IMR-90 (cell line): ENCODE measurements at regions not wholly inside any gene's neighbourhood (a gene's known extent, or its start where the extent isn't known, plus 50 kb on each side); places are given as distances from the start of the nearest gene placed in this dataset.

Source experiments
- ATAC-seq: fragments of 200-7000 bp; cut with Tn5 transposase; 2 replicates; pipeline ENCODE4 v1.9.1; 2020; ENCODE audit warnings: low read depth, mild to moderate bottlenecking, moderate library complexity
- BruUV-seq: library from RNA; stranded (reverse); fragments of 400-500 nt; replicated peaks from 2 replicates; lab custom pipeline; 2021; lab: Mats Ljungman, UMichigan
- CTCF ChIA-PET: fragments of 300-600 bp; formaldehyde crosslinking; extraction: SDS; loops from one replicate; lab custom pipeline; 2021; ENCODE audit warnings: antibody characterized with exemption; lab: Yijun Ruan, JAX
- POLR2A ChIA-PET: fragments of 300-600 bp; sonication (Branson Sonifier 250); formaldehyde crosslinking; loops from one replicate; lab custom pipeline; 2022; ENCODE audit warnings: antibody characterized with exemption; ENCODE audit not compliant: unreplicated experiment; lab: Charles Lee
- DNase-seq: peaks from one replicate; pipeline ENCODE4 v3.0.0; 2013
- H2AFZ ChIP-seq: replicated peaks from 2 replicates; pipeline ENCODE3; 2013; ENCODE audit warnings: low read length, mild to moderate bottlenecking; ENCODE audit not compliant: poor library complexity
- H2AK5ac ChIP-seq: 2 replicates; pipeline ENCODE4 v1.6.1; 2013; ENCODE audit warnings: low read depth, low read length, inconsistent platforms
- H2AK9ac ChIP-seq: replicated peaks from 2 replicates; pipeline ENCODE3; 2013; ENCODE audit warnings: mild to moderate bottlenecking, low read depth, low read length, moderate library complexity; ENCODE audit not compliant: poor library complexity
- H2BK120ac ChIP-seq: 2 replicates; pipeline ENCODE4 v1.6.1; 2013; ENCODE audit warnings: low read depth, low read length, inconsistent platforms
- H2BK15ac ChIP-seq: 3 replicates; pipeline ENCODE4 v1.6.1; 2013; ENCODE audit warnings: low read depth, low read length, inconsistent platforms
- H2BK20ac ChIP-seq: 2 replicates; pipeline ENCODE4 v1.6.1; 2013; ENCODE audit warnings: low read depth, mild to moderate bottlenecking, inconsistent platforms, low read length, moderate library complexity
- H2BK5ac ChIP-seq: 2 replicates; pipeline ENCODE4 v1.6.1; 2013; ENCODE audit warnings: mild to moderate bottlenecking, low read depth, low read length, inconsistent platforms; ENCODE audit not compliant: poor library complexity, severe bottlenecking
- H3K14ac ChIP-seq: replicated peaks from 2 replicates; pipeline ENCODE4 v1.6.1; 2013; ENCODE audit warnings: low read depth, low read length, inconsistent platforms
- H3K18ac ChIP-seq: 2 replicates; pipeline ENCODE4 v1.6.1; 2013; ENCODE audit warnings: low read depth, low read length, control low read depth
- H3K23ac ChIP-seq: 2 replicates; pipeline ENCODE4 v1.6.1; 2013; ENCODE audit warnings: low read depth, low read length, inconsistent platforms
- H3K27ac ChIP-seq: 2 replicates; pipeline ENCODE4 v1.5.1; 2013; ENCODE audit warnings: mild to moderate bottlenecking, control low read depth, low read length; ENCODE audit not compliant: insufficient read depth
- H3K27me3 ChIP-seq: 2 replicates; pipeline ENCODE4 v1.6.1; 2013; ENCODE audit warnings: low read length; ENCODE audit not compliant: control insufficient read depth, insufficient read depth
- H3K36me3 ChIP-seq: 2 replicates; pipeline ENCODE4 v1.6.1; 2013; ENCODE audit warnings: low read length, mixed read lengths; ENCODE audit not compliant: control insufficient read depth, insufficient read depth
- H3K4ac ChIP-seq: 2 replicates; pipeline ENCODE4 v1.6.1; 2013; ENCODE audit warnings: low read depth, low read length, inconsistent platforms
- H3K4me1 ChIP-seq: 2 replicates; pipeline ENCODE4 v1.6.1; 2013; ENCODE audit warnings: low read length, mixed read lengths; ENCODE audit not compliant: control insufficient read depth, insufficient read depth
- H3K4me2 ChIP-seq: 2 replicates; pipeline ENCODE4 v1.6.1; 2013; ENCODE audit warnings: low read depth, mild to moderate bottlenecking, control low read depth, low read length, moderate library complexity
- H3K4me3 ChIP-seq: 2 replicates; pipeline ENCODE4 v1.5.1; 2013; ENCODE audit warnings: low read depth, mild to moderate bottlenecking, control low read depth, low read length, moderate library complexity; ENCODE audit not compliant: insufficient read depth
- H3K56ac ChIP-seq: 2 replicates; pipeline ENCODE4 v1.6.1; 2013; ENCODE audit warnings: low read length, inconsistent platforms; ENCODE audit not compliant: insufficient read depth; ENCODE audit errors: extremely low read depth
- H3K79me1 ChIP-seq, 2 experiments: 2 replicates each; pipeline ENCODE4 v1.6.1; 2013; ENCODE audit warnings: low read length in 2 of 2, inconsistent platforms in 1 of 2, low read depth in 1 of 2
- H3K9ac ChIP-seq: 2 replicates; pipeline ENCODE4 v1.6.1; 2013; ENCODE audit warnings: low read depth, low read length, control low read depth
- H3K9me1 ChIP-seq: 2 replicates; pipeline ENCODE4 v1.6.1; 2013; ENCODE audit warnings: low read length, inconsistent platforms; ENCODE audit not compliant: insufficient read depth
- H3K9me3 ChIP-seq: 2 replicates; pipeline ENCODE4 v1.6.1; 2013; ENCODE audit warnings: low read length; ENCODE audit not compliant: control insufficient read depth, insufficient read depth
- H4K20me1 ChIP-seq: 2 replicates; pipeline ENCODE4 v1.6.1; 2013; ENCODE audit warnings: low read length, inconsistent platforms; ENCODE audit not compliant: insufficient read depth
- H4K5ac ChIP-seq: 2 replicates; pipeline ENCODE4 v1.6.1; 2013; ENCODE audit warnings: mild to moderate bottlenecking, low read depth, low read length, control low read depth
- H4K8ac ChIP-seq, 2 experiments: 2 replicates each; pipeline ENCODE4 v1.6.1; 2013; ENCODE audit warnings: low read depth in 2 of 2, low read length in 2 of 2, control low read depth in 1 of 2, inconsistent platforms in 1 of 2
- H4K91ac ChIP-seq: 2 replicates; pipeline ENCODE4 v1.6.1; 2013; ENCODE audit warnings: low read depth, low read length, inconsistent platforms; ENCODE audit not compliant: insufficient read depth
- BHLHE40 ChIP-seq: fragments of 150-350 bp; IDR thresholded peaks from 2 replicates; pipeline ENCODE4 v1.6.1; 2016; ENCODE audit warnings: mild to moderate bottlenecking, low read depth, low read length
- CEBPB ChIP-seq: IDR thresholded peaks from 2 replicates; pipeline ENCODE4 v1.6.1; 2012; ENCODE audit warnings: low read depth, low read length, improper control_type of control experiment
- CHD1 ChIP-seq: IDR thresholded peaks from 2 replicates; pipeline ENCODE4 v1.6.1; 2012; ENCODE audit warnings: low read depth, low read length, improper control_type of control experiment
- CTCF ChIP-seq: conservative IDR thresholded peaks from 2 replicates; pipeline ENCODE4 v1.5.1; 2012; ENCODE audit warnings: mild to moderate bottlenecking, low read depth, low read length, improper control_type of control experiment
- ELK1 ChIP-seq: fragments of 150-350 bp; IDR thresholded peaks from 2 replicates; pipeline ENCODE4 v1.6.1; 2016; ENCODE audit warnings: low read depth, mild to moderate bottlenecking, low read length, moderate library complexity, borderline replicate concordance
- MAFK ChIP-seq: IDR thresholded peaks from 2 replicates; pipeline ENCODE4 v1.6.1; 2012; ENCODE audit warnings: low read depth, low read length, improper control_type of control experiment
- MAZ ChIP-seq: IDR thresholded peaks from 2 replicates; pipeline ENCODE4 v1.6.1; 2012; ENCODE audit warnings: low read depth, mild to moderate bottlenecking, low read length, improper control_type of control experiment, moderate library complexity, borderline replicate concordance
- MXI1 ChIP-seq: IDR thresholded peaks from 2 replicates; pipeline ENCODE4 v1.6.1; 2012; ENCODE audit warnings: low read depth, mild to moderate bottlenecking, low read length, moderate library complexity, borderline replicate concordance
- NFE2L2 ChIP-seq: fragments of 150-350 bp; IDR thresholded peaks from 2 replicates; pipeline ENCODE4 v1.6.1; 2016; ENCODE audit warnings: low read depth, mild to moderate bottlenecking, low read length
- POLR2A ChIP-seq: IDR thresholded peaks from 2 replicates; pipeline ENCODE4 v1.6.1; 2012; ENCODE audit warnings: mild to moderate bottlenecking, low read depth, low read length
- RAD21 ChIP-seq: IDR thresholded peaks from 2 replicates; pipeline ENCODE4 v1.6.1; 2012; ENCODE audit warnings: low read length, improper control_type of control experiment
- RCOR1 ChIP-seq: IDR thresholded peaks from 2 replicates; pipeline ENCODE4 v1.6.1; 2012; ENCODE audit warnings: mild to moderate bottlenecking, low read length, improper control_type of control experiment; ENCODE audit not compliant: insufficient replicate concordance
- SMC3 ChIP-seq: fragments of 150-350 bp; IDR thresholded peaks from 2 replicates; pipeline ENCODE4 v1.6.1; 2016; ENCODE audit warnings: low read depth, mild to moderate bottlenecking, antibody characterized with exemption, low read length, moderate library complexity
- USF2 ChIP-seq: fragments of 150-350 bp; IDR thresholded peaks from 2 replicates; pipeline ENCODE4 v1.6.1; 2017; ENCODE audit warnings: mild to moderate bottlenecking, antibody characterized with exemption, low read length, low read depth
- dilution Hi-C: fragments of 300-500 bp; cut with HindIII; formaldehyde crosslinking; loops from one replicate; pipeline ENCODE4 v1.14.3; 2018; ENCODE audit warnings: low sequenced_read_pairs; ENCODE audit not compliant: unreplicated experiment
- in situ Hi-C: fragments of 300-500 bp; cut with MboI; formaldehyde crosslinking; loops from 3 replicates; pipeline ENCODE4 v1.14.3; 2019; ENCODE audit warnings: low sequenced_read_pairs, inconsistent platforms, mixed read lengths
- intact Hi-C: fragments of 100-400 bp; cut with micrococcal nuclease; formaldehyde crosslinking; loops from 2 replicates; pipeline ENCODE4 v1.10.0; 2022

- no peak overlapping the region for H3K27ac ChIP-seq
- H2BK15ac ChIP-seq: no peak overlapping the region
- H3K9ac ChIP-seq: no peak overlapping the region
- DNase-seq: no peak
- no peak overlapping the region for H2AK5ac ChIP-seq
- H4K20me1 ChIP-seq: no peaks in the 10 kb centered on the region
- no peak overlapping the region for H3K23ac ChIP-seq
- H3K18ac ChIP-seq: no peak overlapping the region
- H3K56ac ChIP-seq: no peak overlapping the region
- no peaks in the 10 kb centered on the region for H3K4me1 ChIP-seq
- in situ Hi-C loops (no loop called here), intact Hi-C loops (no loop called here), dilution Hi-C loops (no loop called here)
- H3K4ac ChIP-seq: no peak overlapping the region
- CTCF ChIA-PET: no interaction called here
- H3K9me1 ChIP-seq: no peaks in the 10 kb centered on the region
- no TSS peak for BruUV-seq
- H2BK5ac ChIP-seq: no peak overlapping the region
- no peak overlapping the region for H4K91ac ChIP-seq
- H3K9me3 ChIP-seq: peaks cover 5% of the 10 kb centered on the region
- no peaks in the 10 kb centered on the region for H3K27me3 ChIP-seq
- H2BK20ac ChIP-seq: no peak overlapping the region
- TF ChIP-seq SMC3: no peak
- no peak for TF ChIP-seq CEBPB
- TF ChIP-seq MAFK: no peak
- no peak for TF ChIP-seq CHD1
- TF ChIP-seq MXI1: no peak
- TF ChIP-seq NFE2L2: no peak
- no peak for TF ChIP-seq POLR2A
- no peak for TF ChIP-seq RCOR1
- TF ChIP-seq USF2: no peak
- TF ChIP-seq MAZ: no peak
- no peak for TF ChIP-seq BHLHE40
- no peak for TF ChIP-seq CTCF
- no peak for TF ChIP-seq RAD21
- TF ChIP-seq ELK1: no peak
- H4K8ac ChIP-seq: no peak overlapping the region
- ATAC-seq: no peak
- H2BK120ac ChIP-seq: no peak overlapping the region
- no peak overlapping the region for H3K4me2 ChIP-seq
- H3K79me1 ChIP-seq: no peaks in the 10 kb centered on the region
- no peak overlapping the region for H4K5ac ChIP-seq
- H3K36me3 ChIP-seq: no peaks in the 10 kb centered on the region
- POLR2A ChIA-PET: no interaction called here
- no peak overlapping the region for H2AFZ ChIP-seq
- H2AK9ac ChIP-seq: no peak overlapping the region
- no peak overlapping the region for H3K4me3 ChIP-seq
- H3K14ac ChIP-seq: no peak overlapping the region
Measured at GRCh38 chr18:38851526-38851925, 1285.9 kb upstream of the CELF4 start.
